ENCODE measurements at regions not wholly inside any gene's neighbourhood (a gene's known extent, or its start where the extent isn't known, plus 50 kb on each side); places are given as distances from the start of the nearest gene placed in this dataset.

DNA sequence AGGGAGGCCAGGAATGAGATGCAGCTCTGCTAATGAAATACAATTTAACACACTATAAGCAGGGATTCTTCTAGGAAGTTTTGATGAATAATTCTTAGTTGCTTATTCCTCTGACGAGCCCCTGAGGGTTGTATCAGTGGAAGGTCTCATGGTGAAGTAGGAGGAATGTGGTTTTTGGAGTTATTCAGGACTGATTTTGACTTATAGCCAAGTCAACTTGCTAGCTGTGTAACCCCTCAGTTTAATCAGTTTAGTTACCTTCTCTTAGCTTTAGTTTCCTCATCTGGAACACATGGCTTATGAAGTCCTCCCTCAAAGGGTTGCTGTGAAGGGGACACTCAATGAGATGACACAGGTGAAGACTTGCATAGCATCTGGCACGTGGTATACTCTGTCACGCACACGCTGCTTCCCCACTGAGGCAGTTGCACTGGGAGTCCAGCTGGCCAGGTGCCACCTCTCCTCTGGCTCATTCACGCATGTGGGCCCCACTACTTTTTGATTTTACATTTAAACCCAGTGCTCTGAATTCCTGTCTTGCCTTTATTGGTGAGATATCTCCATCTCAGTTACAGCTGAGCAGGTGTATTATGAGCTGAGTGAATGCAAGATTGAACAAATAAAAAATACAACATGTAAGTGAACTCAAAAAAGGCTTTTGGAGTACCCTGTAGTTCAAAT lies 415.0 kb downstream of the ARHGEF28 start:
- H3K4me1 ChIP-seq (ENCODE audit: control insufficient read depth in 1 of 2, insufficient read depth in 2 of 2, low read length in 2 of 2): peaks cover 4 to 5% of the 10 kb centered on the region in 2 experiments; a peak in 3 of 4 replicates
- intact Hi-C loops (cut with micrococcal nuclease): no loop called here
- no peaks in the 10 kb centered on the region for H3K9me2 ChIP-seq (ENCODE audit: insufficient read depth)
- BruUV-seq (replicated peaks): no TSS peak
- H3K9me3 ChIP-seq (ENCODE audit: control insufficient read depth in 1 of 2, insufficient read depth in 1 of 2, low read depth in 1 of 2, low read length in 2 of 2): no peaks in the 10 kb centered on the region
- no peaks in the 10 kb centered on the region for H3K27me3 ChIP-seq (ENCODE audit: insufficient read depth, low read length)
- H4K20me1 ChIP-seq (ENCODE audit: insufficient read depth): no peaks in the 10 kb centered on the region
- RAD21 ChIA-PET (ENCODE audit: low non-redundant PET in 1 of 2, low total read pairs in 2 of 2, uncharacterized antibody in 2 of 2, unreplicated experiment in 2 of 2): no interaction called here
- CTCF ChIA-PET: interaction anchor here (1.0 to 1.2 kb wide), 2 partner anchors 15 to 139 kb away, joined by 3 read pairs; no protein-coding TSS in a partner anchor
- TF ChIP-seq SP1 (IDR thresholded peaks at IDR 0.05; ENCODE audit: low read depth): no peak
- TF ChIP-seq SIN3A (IDR thresholded peaks at IDR 0.05; ENCODE audit: low read depth): no peak
- no peak for TF ChIP-seq SRF (IDR thresholded peaks at IDR 0.05; ENCODE audit: low read depth)
- TF ChIP-seq ZNF274 (IDR thresholded peaks at IDR 0.05; ENCODE audit: low read depth, low read length): no peak
- no peak for TF ChIP-seq TCF7L2 (IDR thresholded peaks at IDR 0.05; ENCODE audit: borderline replicate concordance, extremely low read depth, insufficient read depth, insufficient read length)
- no peak for TF ChIP-seq ZFX (IDR thresholded peaks at IDR 0.05)
- no peak for TF ChIP-seq MAX (IDR thresholded peaks at IDR 0.05)
- TF ChIP-seq CTCF (IDR thresholded peaks at IDR 0.05 in 2 of 3, conservative IDR thresholded peaks at IDR 0.05 in 1 of 3; ENCODE audit: borderline replicate concordance in 1 of 3, insufficient read depth in 1 of 3, low read depth in 2 of 3, low read length in 2 of 3): no peak
- no peak for TF ChIP-seq POLR2A (IDR thresholded peaks at IDR 0.05; ENCODE audit: borderline replicate concordance, extremely low read depth, insufficient read depth, insufficient read length)
- no peak overlapping the region for H3K27ac ChIP-seq (ENCODE audit: low read depth, low read length)
- H2AFZ ChIP-seq (ENCODE audit: low read depth, low read length, poor library complexity, severe bottlenecking): no peak overlapping the region
- H3K79me2 ChIP-seq (ENCODE audit: insufficient read depth, low read length): no peaks in the 10 kb centered on the region
- H3K36me3 ChIP-seq (ENCODE audit: control insufficient read depth in 1 of 2, insufficient read depth in 2 of 2, low read length in 2 of 2): no peaks in the 10 kb centered on the region
- H3K4me2 ChIP-seq (ENCODE audit: low read length): no peak overlapping the region
- H3K4me3 ChIP-seq (replicated peaks in 1 of 2; ENCODE audit: low read depth in 1 of 2, low read length in 2 of 2): no peak overlapping the region
- POLR2A ChIA-PET: no interaction called here
- DNase-seq (ENCODE audit: low read depth, low spot score) (no peak), ATAC-seq (no peak)
- no peak overlapping the region for H3K9ac ChIP-seq (ENCODE audit: low read length)
